ENCODE measurements at regions not wholly inside any gene's neighbourhood (a gene's known extent, or its start where the extent isn't known, plus 50 kb on each side); places are given as distances from the start of the nearest gene placed in this dataset.
"Not testable (repeated sequence)": the region's sequence is repeated elsewhere in the genome, so short reads cannot be mapped to it uniquely, and the experiment has no call there.

- no peak for DNase-seq
These were observed 97.2 kb downstream of the KDR start for GRCh38 chr4:55028196-55028595.

GRCh38 chr4:55027596-55027995 is 97.8 kb downstream of the KDR start:
- DNase-seq, result no peak

GRCh38 chr4:55025456-55025855 is 99.9 kb downstream of the KDR start:
- not testable (repeated sequence) for DNase-seq

- no peak for DNase-seq
These were observed 102.4 kb downstream of the KDR start for GRCh38 chr4:55023030-55023429.

- DNase-seq, result no peak
These were observed 104.2 kb downstream of the KDR start for GRCh38 chr4:55021214-55021613.

GRCh38 chr4:55020131-55020530 is 105.3 kb downstream of the KDR start:
- no peak for DNase-seq

GRCh38 chr4:55018978-55019377 is 106.4 kb downstream of the KDR start:
- no peak for DNase-seq

GRCh38 chr4:55018521-55018920 is 106.9 kb downstream of the KDR start:
- no peak for DNase-seq

- DNase-seq, result no peak
These were observed 108.0 kb downstream of the KDR start for GRCh38 chr4:55017406-55017805.

- DNase-seq, result no peak
These were observed 109.3 kb downstream of the KDR start for GRCh38 chr4:55016131-55016530.

GRCh38 chr4:55014876-55015275 is 110.5 kb downstream of the KDR start:
- no peak for DNase-seq

- no peak for DNase-seq
These were observed 111.9 kb downstream of the KDR start for GRCh38 chr4:55013431-55013955.

GRCh38 chr4:55012363-55013230 is 112.8 kb downstream of the KDR start:
- DNase-seq, result no peak

GRCh38 chr4:55011761-55012160 is 113.6 kb downstream of the KDR start:
- DNase-seq, result no peak

- no peak for DNase-seq
These were observed 114.8 kb downstream of the KDR start for GRCh38 chr4:55010550-55010949.

GRCh38 chr4:55008166-55009056 is 117.0 kb downstream of the KDR start:
- no peak for DNase-seq

GRCh38 chr4:55005910-55006309 is 119.5 kb downstream of the KDR start:
- no peak for DNase-seq

- no peak for DNase-seq
These were observed 120.6 kb downstream of the KDR start for GRCh38 chr4:55004831-55005230.

GRCh38 chr4:55002431-55002830 is 123.0 kb downstream of the KDR start:
- DNase-seq, result no peak

GRCh38 chr4:55001538-55001937 is 123.9 kb downstream of the KDR start:
- DNase-seq, result no peak

GRCh38 chr4:54999003-54999402 is 126.4 kb downstream of the KDR start:
- no peak for DNase-seq

GRCh38 chr4:54993473-54994026 is 131.8 kb downstream of the KDR start:
- DNase-seq, result not testable (repeated sequence)

- no peak for DNase-seq
These were observed 133.1 kb downstream of the KDR start for GRCh38 chr4:54992266-54992665.
